HG03039 (cell line): ENCODE measurements at regions not wholly inside any gene's neighbourhood (a gene's known extent, or its start where the extent isn't known, plus 50 kb on each side); places are given as distances from the start of the nearest gene placed in this dataset.

Experiments
- ATAC-seq: cut with Tn5 transposase; IDR thresholded peaks from one replicate; pipeline ENCODE4 v1.9.1; 2021; ENCODE audit warnings: mild to moderate bottlenecking, moderate library complexity; ENCODE audit not compliant: unreplicated experiment

- no peak for ATAC-seq
These were observed 1495.9 kb downstream of the BRD1 start for GRCh38 chr22:48331691-48332220.

- no peak for ATAC-seq
These were observed 1496.4 kb downstream of the BRD1 start for GRCh38 chr22:48331266-48331665.

GRCh38 chr22:48327721-48328120, 1500.0 kb downstream of the BRD1 start:
- ATAC-seq = no peak

GRCh38 chr22:48323746-48324145, 1503.9 kb downstream of the BRD1 start:
- no peak for ATAC-seq

GRCh38 chr22:48322907-48323306, 1504.8 kb downstream of the BRD1 start:
- ATAC-seq = no peak

GRCh38 chr22:48321986-48322545, 1505.6 kb downstream of the BRD1 start:
- ATAC-seq = no peak

GRCh38 chr22:48320683-48321451, 1506.8 kb downstream of the BRD1 start:
- no peak for ATAC-seq

GRCh38 chr22:48320048-48320682, 1507.5 kb downstream of the BRD1 start:
- no peak for ATAC-seq

GRCh38 chr22:48319321-48320047, 1508.2 kb downstream of the BRD1 start:
- ATAC-seq = no peak

- ATAC-seq = no peak
These were observed 1508.9 kb downstream of the BRD1 start for GRCh38 chr22:48318575-48319320.

GRCh38 chr22:48318173-48318572, 1509.5 kb downstream of the BRD1 start:
- no peak for ATAC-seq

GRCh38 chr22:48316257-48317250, 1511.1 kb downstream of the BRD1 start:
- ATAC-seq = no peak

- ATAC-seq = no peak
These were observed 1512.0 kb downstream of the BRD1 start for GRCh38 chr22:48315439-48316256.

GRCh38 chr22:48314073-48314472, 1513.6 kb downstream of the BRD1 start:
- ATAC-seq = no peak

GRCh38 chr22:48313175-48313830, 1514.4 kb downstream of the BRD1 start:
- no peak for ATAC-seq

- no peak for ATAC-seq
These were observed 1516.9 kb downstream of the BRD1 start for GRCh38 chr22:48310740-48311139.

GRCh38 chr22:48310289-48310688, 1517.4 kb downstream of the BRD1 start:
- no peak for ATAC-seq

GRCh38 chr22:48309836-48310235, 1517.8 kb downstream of the BRD1 start:
- no peak for ATAC-seq
